ENCODE measurements at regions not wholly inside any gene's neighbourhood (a gene's known extent, or its start where the extent isn't known, plus 50 kb on each side); places are given as distances from the start of the nearest gene placed in this dataset.

DNA sequence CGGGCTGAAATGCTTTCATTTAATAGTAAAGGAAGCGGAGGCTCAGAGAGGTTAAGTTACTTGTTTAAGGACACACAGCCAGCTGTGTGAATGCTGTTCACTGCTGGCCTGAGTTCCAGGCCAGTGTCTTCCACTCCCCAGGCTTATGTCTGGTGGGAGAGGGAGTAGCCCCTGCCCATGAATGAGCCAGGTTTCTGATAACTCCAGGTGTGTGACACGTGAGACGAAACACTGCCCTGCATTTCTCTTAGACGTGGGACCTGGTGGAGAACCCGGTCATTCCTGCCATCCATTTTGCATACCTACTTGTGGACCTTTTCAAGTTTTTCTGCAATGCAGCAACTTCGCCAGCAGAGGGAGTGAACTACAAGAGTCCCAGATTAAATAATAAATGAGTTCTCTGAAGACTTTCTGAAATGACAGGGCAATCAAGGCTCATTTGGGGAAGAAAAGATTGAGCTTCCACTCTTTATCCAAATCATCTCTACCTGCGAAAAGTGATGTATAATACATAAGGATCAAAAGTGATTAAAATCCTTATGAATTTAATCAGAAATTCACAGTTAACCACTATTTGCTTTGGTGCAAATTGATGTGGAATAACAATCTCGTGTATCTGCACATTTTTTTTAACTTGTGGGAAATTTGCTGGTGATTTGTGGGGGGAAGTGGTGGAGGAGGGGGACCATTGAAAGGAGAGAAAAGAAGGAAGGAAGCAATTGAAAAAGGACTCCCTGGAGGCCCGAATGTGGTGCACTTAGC lies 79.4 kb upstream of the ASB18 start:
- no peak overlapping the region for H3K4me3 Mint-ChIP-seq
- peak overlapping the region in 2 of 3 experiments; percentile 26 to 69 for H3K27ac Mint-ChIP-seq
- peaks cover 30% of the 10 kb centered on the region for H3K27me3 Mint-ChIP-seq (ENCODE audit: low read depth)
- peaks cover 14% of the 10 kb centered on the region for H3K36me3 Mint-ChIP-seq (ENCODE audit: low read depth)
- H3K4me1 Mint-ChIP-seq = peaks cover 10% of the 10 kb centered on the region
- H3K9me3 Mint-ChIP-seq = peaks cover 6% of the 10 kb centered on the region
- TF ChIP-seq, protein P1, sequence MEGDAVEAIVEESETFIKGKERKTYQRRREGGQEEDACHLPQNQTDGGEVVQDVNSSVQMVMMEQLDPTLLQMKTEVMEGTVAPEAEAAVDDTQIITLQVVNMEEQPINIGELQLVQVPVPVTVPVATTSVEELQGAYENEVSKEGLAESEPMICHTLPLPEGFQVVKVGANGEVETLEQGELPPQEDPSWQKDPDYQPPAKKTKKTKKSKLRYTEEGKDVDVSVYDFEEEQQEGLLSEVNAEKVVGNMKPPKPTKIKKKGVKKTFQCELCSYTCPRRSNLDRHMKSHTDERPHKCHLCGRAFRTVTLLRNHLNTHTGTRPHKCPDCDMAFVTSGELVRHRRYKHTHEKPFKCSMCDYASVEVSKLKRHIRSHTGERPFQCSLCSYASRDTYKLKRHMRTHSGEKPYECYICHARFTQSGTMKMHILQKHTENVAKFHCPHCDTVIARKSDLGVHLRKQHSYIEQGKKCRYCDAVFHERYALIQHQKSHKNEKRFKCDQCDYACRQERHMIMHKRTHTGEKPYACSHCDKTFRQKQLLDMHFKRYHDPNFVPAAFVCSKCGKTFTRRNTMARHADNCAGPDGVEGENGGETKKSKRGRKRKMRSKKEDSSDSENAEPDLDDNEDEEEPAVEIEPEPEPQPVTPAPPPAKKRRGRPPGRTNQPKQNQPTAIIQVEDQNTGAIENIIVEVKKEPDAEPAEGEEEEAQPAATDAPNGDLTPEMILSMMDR (IDR thresholded peaks at IDR 0.05; ENCODE audit: unreplicated experiment in 3 of 3) = peak; percentile 69 to 79 (median 75)

DNA sequence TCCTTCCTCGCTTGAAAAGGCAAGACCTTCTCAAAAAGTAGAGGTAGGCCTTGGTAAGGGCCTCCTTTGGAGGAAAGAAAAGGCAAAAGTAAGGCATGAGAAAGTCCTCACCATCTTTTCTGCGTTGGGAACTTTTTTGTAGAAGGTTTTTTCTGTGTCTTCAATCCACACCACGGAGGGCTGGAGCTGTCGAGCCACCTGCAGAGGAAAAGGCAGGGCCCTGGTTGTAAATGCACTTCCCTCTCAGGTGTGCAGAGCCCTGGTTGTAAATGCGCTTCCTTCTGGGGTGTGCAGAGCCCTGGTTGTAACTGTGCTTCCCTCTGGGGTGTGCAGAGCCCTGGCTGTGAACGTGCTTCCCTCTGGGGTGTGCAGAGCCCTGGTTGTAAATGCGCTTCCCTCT lies 80.2 kb upstream of the ASB18 start:
- Mint-ChIP-seq H3K27me3 (ENCODE audit: low read depth) (peaks cover 30% of the 10 kb centered on the region), H3K4me1 (peaks cover 5% of the 10 kb centered on the region), H3K4me3 (no peak overlapping the region), H3K9me3 (peaks cover 3% of the 10 kb centered on the region), H3K27ac (no peak overlapping the region), H3K36me3 (ENCODE audit: low read depth) (peaks cover 9% of the 10 kb centered on the region)
- TF ChIP-seq, protein P1 (IDR thresholded peaks at IDR 0.05; ENCODE audit: unreplicated experiment in 3 of 3) = no peak

DNA sequence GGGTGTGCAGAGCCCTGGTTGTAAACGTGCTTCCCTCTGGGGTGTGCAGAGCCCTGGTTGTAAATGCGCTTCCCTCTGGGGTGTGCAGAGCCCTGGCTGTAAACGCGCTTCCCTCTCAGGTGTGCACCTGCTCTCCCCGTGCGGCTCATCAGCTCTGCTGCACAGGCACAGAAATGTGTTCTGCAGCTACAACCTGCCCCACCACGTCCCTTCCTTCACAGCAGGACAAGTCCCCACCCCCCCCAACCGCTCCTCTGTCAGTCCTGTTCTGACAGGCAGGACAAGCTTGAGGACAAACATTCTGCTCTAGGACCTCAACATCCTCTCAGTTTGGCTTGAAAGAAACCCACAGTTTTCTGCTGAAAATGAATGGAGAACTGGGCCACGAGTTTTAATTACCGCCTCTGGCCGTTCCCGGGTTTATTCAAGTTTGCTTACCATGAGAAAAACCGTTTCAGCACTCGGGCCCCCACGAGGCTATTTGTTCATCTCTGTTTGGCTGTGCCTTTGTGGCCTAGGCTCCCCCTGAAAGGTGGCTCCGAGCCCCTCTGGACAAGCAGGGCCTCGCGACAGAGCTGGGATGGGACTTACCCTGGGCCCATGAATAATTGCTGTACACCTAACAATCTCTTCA lies 81.0 kb upstream of the ASB18 start:
- peaks cover 1% of the 10 kb centered on the region for H3K9me3 Mint-ChIP-seq
- no peak overlapping the region for H3K4me3 Mint-ChIP-seq
- TF ChIP-seq, protein P1 (IDR thresholded peaks at IDR 0.05; ENCODE audit: unreplicated experiment in 3 of 3) = no peak
- H3K27ac Mint-ChIP-seq = no peak overlapping the region
- peaks cover 7% of the 10 kb centered on the region for H3K36me3 Mint-ChIP-seq (ENCODE audit: low read depth)
- H3K27me3 Mint-ChIP-seq (ENCODE audit: low read depth) = peaks cover 30% of the 10 kb centered on the region
- H3K4me1 Mint-ChIP-seq = peaks cover 5% of the 10 kb centered on the region

DNA sequence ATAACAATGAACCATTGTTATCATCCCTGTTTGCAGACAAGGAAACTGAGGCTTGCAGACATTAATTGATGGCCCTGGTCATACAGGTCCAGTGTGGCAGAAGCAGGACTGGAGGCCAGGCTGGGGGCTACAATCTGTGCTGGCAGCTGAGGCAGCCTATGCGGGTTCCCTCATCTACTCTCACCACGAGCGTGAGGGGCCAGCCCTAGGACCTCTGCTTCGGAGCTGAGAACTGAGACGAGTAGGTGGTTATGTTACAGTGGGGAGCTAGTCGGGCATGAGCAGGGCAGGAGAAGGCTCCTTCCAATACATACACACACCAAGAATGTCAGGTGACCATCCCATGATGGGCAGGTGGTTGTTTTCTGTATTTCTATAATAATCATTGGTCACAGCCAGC lies 82.2 kb upstream of the ASB18 start:
- Mint-ChIP-seq H3K9me3 (no peaks in the 10 kb centered on the region), H3K36me3 (ENCODE audit: low read depth) (peaks cover 1% of the 10 kb centered on the region), H3K27ac (no peak overlapping the region), H3K4me3 (no peak overlapping the region), H3K27me3 (ENCODE audit: low read depth) (peaks cover 28% of the 10 kb centered on the region), H3K4me1 (peaks cover 5% of the 10 kb centered on the region)
- TF ChIP-seq, protein P1 (IDR thresholded peaks at IDR 0.05; ENCODE audit: unreplicated experiment in 3 of 3) = no peak

DNA sequence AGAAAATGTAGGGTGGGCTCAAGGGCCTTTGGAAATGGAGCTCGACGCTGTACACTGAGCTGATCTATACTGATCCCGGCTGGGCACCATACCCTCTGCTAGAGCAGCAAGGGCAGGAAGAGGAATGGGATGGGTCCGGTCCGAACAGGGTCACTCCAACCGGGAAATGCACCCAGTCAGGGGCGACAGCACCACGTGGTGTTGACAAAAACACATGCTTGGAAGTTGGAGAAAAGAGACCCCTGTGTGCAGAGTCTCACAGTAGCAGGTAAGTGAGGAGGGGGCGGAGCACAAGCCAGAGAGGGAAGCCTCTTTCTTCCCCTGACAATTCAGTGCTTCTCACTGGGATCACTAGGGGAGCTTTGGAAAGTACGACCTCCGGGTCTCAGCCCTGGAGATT lies 84.1 kb upstream of the ASB18 start:
- no peak overlapping the region for H3K27ac Mint-ChIP-seq
- H3K36me3 Mint-ChIP-seq (ENCODE audit: low read depth) = peaks cover 4% of the 10 kb centered on the region
- no peaks in the 10 kb centered on the region for H3K9me3 Mint-ChIP-seq
- H3K27me3 Mint-ChIP-seq (ENCODE audit: low read depth) = peaks cover 36% of the 10 kb centered on the region
- H3K4me3 Mint-ChIP-seq = no peak overlapping the region
- peaks cover 9% of the 10 kb centered on the region for H3K4me1 Mint-ChIP-seq
- TF ChIP-seq, protein P1 (IDR thresholded peaks at IDR 0.05; ENCODE audit: unreplicated experiment in 3 of 3) = no peak
